ENCODE measurements at regions not wholly inside any gene's neighbourhood (a gene's known extent, or its start where the extent isn't known, plus 50 kb on each side); places are given as distances from the start of the nearest gene placed in this dataset.

DNA sequence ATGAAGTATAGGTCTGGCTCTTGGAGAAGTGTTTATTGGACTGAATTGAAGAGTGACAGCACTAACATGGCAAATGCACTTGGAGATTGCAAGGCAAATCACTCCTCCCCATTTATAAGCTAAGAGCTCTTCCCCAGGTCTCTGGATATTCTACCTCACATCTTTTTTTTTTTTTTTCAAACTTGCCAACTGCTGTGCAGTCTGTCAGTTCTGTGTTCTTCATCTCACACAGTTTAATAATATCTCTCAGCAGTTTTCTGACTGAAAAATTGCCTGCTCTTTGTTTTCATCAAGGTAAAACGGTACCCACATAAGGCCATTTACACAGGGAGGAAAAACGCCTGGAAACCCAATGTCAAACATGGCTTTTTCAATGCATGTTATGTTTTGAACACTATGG is 186.1 kb upstream of the B3GALT2 start:
- TF ChIP-seq, protein P1, sequence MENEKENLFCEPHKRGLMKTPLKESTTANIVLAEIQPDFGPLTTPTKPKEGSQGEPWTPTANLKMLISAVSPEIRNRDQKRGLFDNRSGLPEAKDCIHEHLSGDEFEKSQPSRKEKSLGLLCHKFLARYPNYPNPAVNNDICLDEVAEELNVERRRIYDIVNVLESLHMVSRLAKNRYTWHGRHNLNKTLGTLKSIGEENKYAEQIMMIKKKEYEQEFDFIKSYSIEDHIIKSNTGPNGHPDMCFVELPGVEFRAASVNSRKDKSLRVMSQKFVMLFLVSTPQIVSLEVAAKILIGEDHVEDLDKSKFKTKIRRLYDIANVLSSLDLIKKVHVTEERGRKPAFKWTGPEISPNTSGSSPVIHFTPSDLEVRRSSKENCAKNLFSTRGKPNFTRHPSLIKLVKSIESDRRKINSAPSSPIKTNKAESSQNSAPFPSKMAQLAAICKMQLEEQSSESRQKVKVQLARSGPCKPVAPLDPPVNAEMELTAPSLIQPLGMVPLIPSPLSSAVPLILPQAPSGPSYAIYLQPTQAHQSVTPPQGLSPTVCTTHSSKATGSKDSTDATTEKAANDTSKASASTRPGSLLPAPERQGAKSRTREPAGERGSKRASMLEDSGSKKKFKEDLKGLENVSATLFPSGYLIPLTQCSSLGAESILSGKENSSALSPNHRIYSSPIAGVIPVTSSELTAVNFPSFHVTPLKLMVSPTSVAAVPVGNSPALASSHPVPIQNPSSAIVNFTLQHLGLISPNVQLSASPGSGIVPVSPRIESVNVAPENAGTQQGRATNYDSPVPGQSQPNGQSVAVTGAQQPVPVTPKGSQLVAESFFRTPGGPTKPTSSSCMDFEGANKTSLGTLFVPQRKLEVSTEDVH (IDR thresholded peaks at IDR 0.05; ENCODE audit: low read depth, partially characterized antibody), result no peak
- TF ChIP-seq, protein P2, sequence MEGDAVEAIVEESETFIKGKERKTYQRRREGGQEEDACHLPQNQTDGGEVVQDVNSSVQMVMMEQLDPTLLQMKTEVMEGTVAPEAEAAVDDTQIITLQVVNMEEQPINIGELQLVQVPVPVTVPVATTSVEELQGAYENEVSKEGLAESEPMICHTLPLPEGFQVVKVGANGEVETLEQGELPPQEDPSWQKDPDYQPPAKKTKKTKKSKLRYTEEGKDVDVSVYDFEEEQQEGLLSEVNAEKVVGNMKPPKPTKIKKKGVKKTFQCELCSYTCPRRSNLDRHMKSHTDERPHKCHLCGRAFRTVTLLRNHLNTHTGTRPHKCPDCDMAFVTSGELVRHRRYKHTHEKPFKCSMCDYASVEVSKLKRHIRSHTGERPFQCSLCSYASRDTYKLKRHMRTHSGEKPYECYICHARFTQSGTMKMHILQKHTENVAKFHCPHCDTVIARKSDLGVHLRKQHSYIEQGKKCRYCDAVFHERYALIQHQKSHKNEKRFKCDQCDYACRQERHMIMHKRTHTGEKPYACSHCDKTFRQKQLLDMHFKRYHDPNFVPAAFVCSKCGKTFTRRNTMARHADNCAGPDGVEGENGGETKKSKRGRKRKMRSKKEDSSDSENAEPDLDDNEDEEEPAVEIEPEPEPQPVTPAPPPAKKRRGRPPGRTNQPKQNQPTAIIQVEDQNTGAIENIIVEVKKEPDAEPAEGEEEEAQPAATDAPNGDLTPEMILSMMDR (IDR thresholded peaks at IDR 0.05 in 2 of 3, conservative IDR thresholded peaks at IDR 0.05 in 1 of 3; ENCODE audit: control insufficient read depth in 2 of 3, extremely low read depth in 1 of 3, insufficient read depth in 1 of 3, low read depth in 3 of 3, low read length in 3 of 3), result no peak
- no peak for TF ChIP-seq YBX1 (IDR thresholded peaks at IDR 0.05)
- no peak for TF ChIP-seq NRF1 (conservative IDR thresholded peaks at IDR 0.05; ENCODE audit: low read depth, low read length)
- no peak for TF ChIP-seq CBX5 (IDR thresholded peaks at IDR 0.05; ENCODE audit: low read depth)
- no peak for TF ChIP-seq MYC (IDR thresholded peaks at IDR 0.05; ENCODE audit: insufficient read depth, insufficient read length, insufficient replicate concordance, low read length, severe bottlenecking)
- no peak for TF ChIP-seq EZH2 (IDR thresholded peaks at IDR 0.05; ENCODE audit: borderline replicate concordance, control insufficient read depth, low read depth, low read length)
- TF ChIP-seq SIN3A (IDR thresholded peaks at IDR 0.05; ENCODE audit: low read depth, low read length), result no peak
- TF ChIP-seq, protein P3, sequence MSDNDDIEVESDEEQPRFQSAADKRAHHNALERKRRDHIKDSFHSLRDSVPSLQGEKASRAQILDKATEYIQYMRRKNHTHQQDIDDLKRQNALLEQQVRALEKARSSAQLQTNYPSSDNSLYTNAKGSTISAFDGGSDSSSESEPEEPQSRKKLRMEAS (IDR thresholded peaks at IDR 0.05; ENCODE audit: low read depth, low read length), result no peak
- TF ChIP-seq HDAC6 (IDR thresholded peaks at IDR 0.05; ENCODE audit: unreplicated experiment), result no peak
- no peak for TF ChIP-seq SMAD1 (IDR thresholded peaks at IDR 0.05; ENCODE audit: low read depth, partially characterized antibody)
- TF ChIP-seq MTA2 (IDR thresholded peaks at IDR 0.05; ENCODE audit: low read depth), result no peak
- no peak for TF ChIP-seq POLR2A (IDR thresholded peaks at IDR 0.05; ENCODE audit: low read depth, low read length)
